Esophagus muscularis mucosa (tissue), 4 donors: ENCODE measurements at regions not wholly inside any gene's neighbourhood (a gene's known extent, or its start where the extent isn't known, plus 50 kb on each side); places are given as distances from the start of the nearest gene placed in this dataset.

Experiments used
- DNase-seq: peaks from one replicate; pipeline ENCODE4 v3.0.0-alpha.2; 2017; ENCODE audit errors: extremely low spot score
- H3K27ac ChIP-seq, 4 donors: fragments of 200-600 bp; sonication (generic); replicated peaks in 1 of 4; 1 replicate in 3 of 4; 2 replicates in 1 of 4; pipeline ENCODE4 v1.5.1; 2016 to 2019; ENCODE audit warnings: mild to moderate bottlenecking in 1 of 4
- H3K27me3 ChIP-seq, 4 donors: fragments of 200-600 bp; sonication (generic); one replicate each; pipeline versions ENCODE4 v1.5.1 to v1.6.0; 2016 to 2019
- H3K36me3 ChIP-seq, 4 donors: fragments of 200-600 bp; sonication (generic); one replicate each; pipeline ENCODE4 v1.5.1; 2016 to 2019
- H3K4me1 ChIP-seq, 4 donors: fragments of 200-600 bp; sonication (generic); one replicate each; pipeline ENCODE4 v1.5.1; 2016 to 2019
- H3K4me3 ChIP-seq, 4 donors: fragments of 200-600 bp; sonication (generic); 1 replicate in 2 of 4; 2 replicates in 2 of 4; pipeline ENCODE4 v1.5.1; 2016 to 2019; ENCODE audit warnings: mild to moderate bottlenecking in 4 of 4, moderate library complexity in 1 of 4
- H3K9me3 ChIP-seq, 4 donors: fragments of 200-600 bp; sonication (generic); 1 replicate in 3 of 4; 2 replicates in 1 of 4; pipeline ENCODE4 v1.5.1; 2016 to 2019
- EP300 ChIP-seq: sonication (generic); formaldehyde crosslinking; IDR thresholded peaks from one replicate; pipeline ENCODE4 v1.6.1; 2017; ENCODE audit warnings: antibody characterized with exemption
- POLR2A ChIP-seq: fragments of 450-650 bp; IDR thresholded peaks from one replicate; pipeline ENCODE4 v1.6.1; 2017; ENCODE audit warnings: antibody characterized with exemption, moderate library complexity, mild to moderate bottlenecking, low read depth
- POLR2AphosphoS5 ChIP-seq, 2 donors: sonication (generic); formaldehyde crosslinking; IDR thresholded peaks; one replicate each; pipeline ENCODE4 v1.6.1; 2017; ENCODE audit warnings: antibody characterized with exemption in 2 of 2
- WGBS: methylation state at CpG from one replicate; pipeline ENCODE4 v1.1.5; 2018; 5-methylcytosine and 5-hydroxymethylcytosine counted together
- intact Hi-C: fragments of 100-400 bp; cut with DNase I; formaldehyde crosslinking; loops from one replicate; pipeline ENCODE4 v1.15.1; 2023
- TF ChIP-seq, protein P1 (sequence below), 3 experiments: fragments of 200-600 bp in 2 of 3; fragments of 450-650 bp in 1 of 3; sonication (generic) in 2 of 3; IDR thresholded peaks; one replicate each; pipeline ENCODE4 v1.5.1; 2017 to 2019; ENCODE audit warnings: antibody characterized with exemption in 3 of 3, mild to moderate bottlenecking in 2 of 3, moderate library complexity in 1 of 3

- TF ChIP-seq EP300 (no peak), POLR2A (no peak)
- 94% methylated on average over 2 of the region's 2 CpGs for WGBS
- peak; percentile 80 for DNase-seq
Measured at GRCh38 chr12:108008163-108008905, 120.8 kb upstream of the WSCD2 start.

DNA sequence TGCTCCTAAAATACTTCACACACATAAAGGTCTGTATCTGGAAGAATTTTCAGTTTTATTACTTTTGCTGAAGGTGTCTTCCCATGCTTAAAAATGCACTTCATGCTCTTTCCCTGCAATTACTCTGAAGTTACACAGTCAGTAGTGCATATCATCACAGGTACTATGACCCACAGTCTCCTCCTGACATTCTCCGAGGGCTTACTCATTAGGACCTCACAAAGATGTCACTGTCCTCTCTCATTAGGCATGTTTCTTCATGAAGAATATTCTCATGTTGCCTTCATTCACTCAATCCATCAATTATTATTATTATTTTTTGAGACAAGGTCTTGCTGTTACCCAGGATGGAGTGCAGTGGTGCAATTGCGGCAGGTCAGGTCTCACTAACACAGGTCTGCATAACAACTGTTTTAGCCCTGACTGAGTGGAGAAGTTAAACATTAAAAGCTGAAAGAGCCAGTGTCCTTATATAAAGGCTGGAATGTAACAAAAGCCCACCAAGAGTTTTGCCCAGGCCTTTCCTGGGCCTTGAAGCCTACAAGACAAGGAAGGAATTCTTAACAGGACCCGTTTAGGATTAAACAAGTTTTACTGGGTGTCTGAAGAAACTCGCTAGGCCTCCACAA, 119.5 kb upstream of the WSCD2 start:
- H3K27me3 ChIP-seq, result peaks cover 0 to 20% (median 0%) of the 10 kb centered on the region in 4 donors
- intact Hi-C loops, result no loop called here
- no peaks in the 10 kb centered on the region for H3K4me1 ChIP-seq
- no peak for TF ChIP-seq POLR2A
- TF ChIP-seq POLR2AphosphoS5 (IDR thresholded peaks at IDR 0.05), result no peak
- TF ChIP-seq EP300, result no peak
- TF ChIP-seq, protein P1, sequence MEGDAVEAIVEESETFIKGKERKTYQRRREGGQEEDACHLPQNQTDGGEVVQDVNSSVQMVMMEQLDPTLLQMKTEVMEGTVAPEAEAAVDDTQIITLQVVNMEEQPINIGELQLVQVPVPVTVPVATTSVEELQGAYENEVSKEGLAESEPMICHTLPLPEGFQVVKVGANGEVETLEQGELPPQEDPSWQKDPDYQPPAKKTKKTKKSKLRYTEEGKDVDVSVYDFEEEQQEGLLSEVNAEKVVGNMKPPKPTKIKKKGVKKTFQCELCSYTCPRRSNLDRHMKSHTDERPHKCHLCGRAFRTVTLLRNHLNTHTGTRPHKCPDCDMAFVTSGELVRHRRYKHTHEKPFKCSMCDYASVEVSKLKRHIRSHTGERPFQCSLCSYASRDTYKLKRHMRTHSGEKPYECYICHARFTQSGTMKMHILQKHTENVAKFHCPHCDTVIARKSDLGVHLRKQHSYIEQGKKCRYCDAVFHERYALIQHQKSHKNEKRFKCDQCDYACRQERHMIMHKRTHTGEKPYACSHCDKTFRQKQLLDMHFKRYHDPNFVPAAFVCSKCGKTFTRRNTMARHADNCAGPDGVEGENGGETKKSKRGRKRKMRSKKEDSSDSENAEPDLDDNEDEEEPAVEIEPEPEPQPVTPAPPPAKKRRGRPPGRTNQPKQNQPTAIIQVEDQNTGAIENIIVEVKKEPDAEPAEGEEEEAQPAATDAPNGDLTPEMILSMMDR (IDR thresholded peaks at IDR 0.05), result no peak
- WGBS, result 65% methylated on average over 4 of the region's 4 CpGs
- peak; percentile 45 for DNase-seq
- H3K27ac ChIP-seq, result no peak overlapping the region
- no peaks in the 10 kb centered on the region for H3K9me3 ChIP-seq
- H3K36me3 ChIP-seq, result no peaks in the 10 kb centered on the region
- no peak overlapping the region for H3K4me3 ChIP-seq

More at GRCh38 chr12:108008163-108008905, 120.8 kb upstream of the WSCD2 start:
- intact Hi-C loops, result no loop called here
- peaks cover 0 to 20% (median 0%) of the 10 kb centered on the region in 4 donors for H3K27me3 ChIP-seq
- H3K27ac ChIP-seq, result no peak overlapping the region
- no peak overlapping the region for H3K4me3 ChIP-seq
- H3K9me3 ChIP-seq, result no peaks in the 10 kb centered on the region
- H3K4me1 ChIP-seq, result no peaks in the 10 kb centered on the region
- no peaks in the 10 kb centered on the region for H3K36me3 ChIP-seq

DNA sequence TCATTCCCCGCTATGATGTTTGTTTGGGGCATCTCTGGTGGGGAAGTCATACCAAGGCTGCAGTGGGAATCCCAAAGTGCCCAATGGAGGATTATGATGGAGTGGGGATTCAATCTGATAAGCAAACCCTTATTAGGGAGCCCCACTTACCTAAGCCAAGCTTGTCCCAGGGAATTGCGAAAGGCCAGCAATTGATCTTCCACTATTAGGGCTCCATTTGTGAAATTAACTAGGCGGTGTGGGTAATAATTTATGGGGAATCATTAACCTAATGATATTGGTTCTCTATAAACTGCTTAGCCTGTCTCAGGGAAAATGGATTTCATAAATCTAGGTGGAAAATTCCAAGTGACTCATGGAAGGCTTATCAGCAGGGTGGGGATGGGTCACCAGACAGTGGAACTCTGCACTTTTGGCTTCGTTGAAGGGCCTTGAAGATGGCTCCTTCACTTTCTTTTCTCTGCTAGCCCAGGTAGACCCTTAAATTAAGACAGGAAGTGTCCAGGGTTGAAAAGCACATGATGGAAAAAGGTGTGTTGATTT, 113.0 kb upstream of the WSCD2 start:
- WGBS, result 91% methylated on average over 4 of the region's 4 CpGs

DNA sequence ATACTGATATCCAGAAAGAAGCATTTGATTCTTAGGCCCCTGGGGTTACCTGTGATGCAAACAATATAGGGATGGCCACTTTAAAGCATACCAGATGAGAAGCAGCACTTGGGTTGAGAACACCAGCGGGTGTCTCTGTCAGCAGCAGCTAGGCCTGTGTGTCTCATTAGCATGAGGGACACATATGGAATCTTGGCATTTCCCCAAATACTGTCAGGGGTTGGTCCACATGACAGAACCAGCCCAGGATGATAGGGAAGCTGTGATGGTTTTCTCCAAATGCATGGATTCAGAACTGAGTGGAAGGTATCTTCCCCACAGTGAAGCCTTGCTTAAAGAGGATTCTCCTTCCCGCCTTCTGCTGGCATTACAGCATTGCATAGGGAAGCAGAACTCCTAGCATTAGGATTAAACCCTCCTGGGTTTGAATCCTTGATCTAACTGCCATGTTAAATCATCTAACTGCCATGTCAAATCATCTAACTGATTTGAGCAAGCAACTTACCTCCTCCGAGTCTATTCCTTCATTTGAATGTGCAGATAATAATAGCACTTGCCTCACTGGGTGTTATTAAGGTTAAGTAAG, 111.5 kb upstream of the WSCD2 start:
- no peak overlapping the region for H3K4me3 ChIP-seq
- 73% methylated on average over 3 of the region's 3 CpGs for WGBS
- no peaks in the 10 kb centered on the region for H3K4me1 ChIP-seq
- H3K9me3 ChIP-seq, result peaks cover 0 to 4% (median 0%) of the 10 kb centered on the region in 4 donors
- H3K27me3 ChIP-seq, result no peaks in the 10 kb centered on the region
- intact Hi-C loops, result no loop called here
- no peaks in the 10 kb centered on the region for H3K36me3 ChIP-seq
- no peak overlapping the region for H3K27ac ChIP-seq
- TF ChIP-seq POLR2AphosphoS5 (IDR thresholded peaks at IDR 0.05), result no peak
- TF ChIP-seq, protein P1 (IDR thresholded peaks at IDR 0.05), result no peak
- TF ChIP-seq POLR2A, result no peak
- TF ChIP-seq EP300, result no peak
- peak; percentile 89 for DNase-seq

More for the DNA sequence above, 113.0 kb upstream of the WSCD2 start:
- no peak overlapping the region for H3K27ac ChIP-seq
- H3K27me3 ChIP-seq, result no peaks in the 10 kb centered on the region
- intact Hi-C loops, result no loop called here
- DNase-seq, result peak; percentile 85
- no peaks in the 10 kb centered on the region for H3K9me3 ChIP-seq
- TF ChIP-seq POLR2AphosphoS5 (IDR thresholded peaks at IDR 0.05), result no peak
- TF ChIP-seq, protein P1 (IDR thresholded peaks at IDR 0.05), result no peak
- TF ChIP-seq EP300, result no peak
- TF ChIP-seq POLR2A, result no peak
- H3K4me3 ChIP-seq, result no peak overlapping the region
- no peaks in the 10 kb centered on the region for H3K36me3 ChIP-seq
- no peaks in the 10 kb centered on the region for H3K4me1 ChIP-seq

GRCh38 chr12:108019862-108020261, 109.2 kb upstream of the WSCD2 start:
- WGBS, result 88% methylated on average over 2 of the region's 2 CpGs
- DNase-seq, result no peak
- no peaks in the 10 kb centered on the region for H3K4me1 ChIP-seq
- TF ChIP-seq EP300, result no peak
- no peak for TF ChIP-seq POLR2A
- TF ChIP-seq, protein P1 (IDR thresholded peaks at IDR 0.05), result no peak
- TF ChIP-seq POLR2AphosphoS5 (IDR thresholded peaks at IDR 0.05), result no peak
- intact Hi-C loops, result no loop called here
- peaks cover 0 to 4% (median 0%) of the 10 kb centered on the region in 4 donors for H3K9me3 ChIP-seq
- no peak overlapping the region for H3K27ac ChIP-seq
- H3K27me3 ChIP-seq, result peaks cover 0 to 4% (median 0%) of the 10 kb centered on the region in 4 donors
- H3K36me3 ChIP-seq, result no peaks in the 10 kb centered on the region
- H3K4me3 ChIP-seq, result no peak overlapping the region
